SIG-M5 treated with dmso at 0.1 percent for 504 hours (cell line): ENCODE measurements at regions not wholly inside any gene's neighbourhood (a gene's known extent, or its start where the extent isn't known, plus 50 kb on each side); places are given as distances from the start of the nearest gene placed in this dataset.

Experiments
- DNase-seq: peaks from one replicate; lab custom pipeline; 2025; ENCODE audit not compliant: unreplicated experiment; lab: John Stamatoyannopoulos, UW

DNA sequence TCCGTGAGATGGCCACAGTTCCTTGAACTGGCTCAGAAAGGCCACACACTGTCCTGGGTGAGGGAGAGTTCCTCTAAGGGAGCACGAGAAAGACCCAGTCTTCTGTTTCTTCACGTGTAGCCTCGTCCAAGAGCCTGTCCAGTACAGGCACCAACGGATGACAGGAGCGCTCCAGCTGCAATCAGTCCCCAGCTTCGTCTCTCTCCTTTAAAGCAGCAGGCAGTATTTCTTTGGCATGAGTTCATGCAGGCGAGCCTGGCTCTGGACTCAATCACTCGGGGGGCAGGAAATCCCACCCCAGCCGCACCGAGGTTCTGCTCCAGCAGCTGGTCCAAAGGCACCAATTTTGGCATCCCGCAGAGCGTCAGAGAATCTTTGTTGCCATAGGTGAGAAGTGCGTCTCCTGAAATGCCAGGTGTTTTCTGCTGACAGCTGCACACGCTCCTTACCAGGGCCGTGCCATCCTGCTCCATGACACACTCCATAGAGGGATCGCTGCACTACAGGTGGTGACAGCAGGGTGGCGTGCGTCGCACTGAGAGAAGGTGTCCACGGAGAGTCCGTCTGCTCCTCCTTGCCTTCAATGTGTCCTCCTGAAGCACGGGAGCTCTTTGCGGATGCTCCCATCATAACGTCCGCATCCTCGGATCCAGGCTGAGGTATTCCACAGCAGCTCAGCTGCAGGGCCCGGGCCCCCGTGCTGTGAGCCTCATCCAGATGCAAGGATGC lies 59.6 kb upstream of the AFDN start:
- DNase-seq, result no peak

DNA sequence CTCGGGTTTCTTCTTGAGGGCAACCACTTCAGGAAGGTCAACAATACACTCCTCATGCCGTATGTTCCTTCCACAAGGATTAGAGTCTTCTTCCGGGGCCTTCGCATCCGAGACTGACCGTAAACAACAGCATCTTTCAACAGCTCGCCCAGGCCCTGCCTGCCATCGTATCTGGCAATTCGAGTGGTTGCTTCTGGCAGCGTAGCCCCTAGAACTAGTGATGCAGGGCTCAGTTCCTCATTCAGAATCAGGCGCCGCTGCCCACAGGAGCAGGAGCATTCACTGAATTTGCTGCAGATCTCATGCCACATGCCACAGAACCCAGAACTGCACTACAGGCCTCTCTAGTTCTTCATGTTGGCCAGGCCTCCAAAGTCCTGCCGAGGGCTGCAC lies 59.0 kb upstream of the AFDN start:
- DNase-seq, result no peak

DNA sequence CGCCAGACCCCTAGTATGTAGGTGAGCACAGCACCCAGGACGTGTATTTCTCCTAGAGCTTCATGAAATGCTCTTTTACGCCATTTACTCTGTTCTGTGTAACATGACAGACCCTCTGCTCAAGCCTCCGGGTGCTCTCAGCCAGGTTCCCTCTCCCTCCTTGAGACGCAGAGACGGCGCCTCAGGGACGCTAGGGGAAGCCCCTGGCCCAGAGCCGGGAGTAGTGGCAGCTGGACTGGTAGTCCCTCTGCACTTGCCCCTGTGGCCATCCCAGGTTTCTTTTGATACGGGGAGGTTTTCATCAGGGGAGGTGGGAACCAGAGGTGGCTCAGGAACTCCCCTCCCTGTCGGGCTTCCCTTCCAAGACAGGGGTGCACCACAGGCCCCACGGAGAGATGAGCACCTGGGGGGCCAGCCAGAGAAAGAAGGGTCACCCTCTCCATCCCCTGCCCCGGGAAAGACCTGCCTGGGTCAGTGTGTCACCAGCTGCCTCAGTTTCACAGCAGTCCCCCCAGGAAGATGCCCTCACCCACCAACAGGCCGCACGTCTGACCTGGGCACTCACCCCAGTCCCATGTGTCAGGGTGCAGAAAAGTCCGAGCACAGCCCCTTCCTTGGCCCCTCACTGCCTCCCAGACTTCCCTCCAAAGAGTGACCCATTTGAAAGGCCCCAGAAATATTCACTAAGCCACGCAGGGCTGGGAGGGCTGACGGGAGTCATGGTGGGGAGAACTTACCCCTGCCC lies 58.1 kb upstream of the AFDN start:
- DNase-seq, result no peak

DNA sequence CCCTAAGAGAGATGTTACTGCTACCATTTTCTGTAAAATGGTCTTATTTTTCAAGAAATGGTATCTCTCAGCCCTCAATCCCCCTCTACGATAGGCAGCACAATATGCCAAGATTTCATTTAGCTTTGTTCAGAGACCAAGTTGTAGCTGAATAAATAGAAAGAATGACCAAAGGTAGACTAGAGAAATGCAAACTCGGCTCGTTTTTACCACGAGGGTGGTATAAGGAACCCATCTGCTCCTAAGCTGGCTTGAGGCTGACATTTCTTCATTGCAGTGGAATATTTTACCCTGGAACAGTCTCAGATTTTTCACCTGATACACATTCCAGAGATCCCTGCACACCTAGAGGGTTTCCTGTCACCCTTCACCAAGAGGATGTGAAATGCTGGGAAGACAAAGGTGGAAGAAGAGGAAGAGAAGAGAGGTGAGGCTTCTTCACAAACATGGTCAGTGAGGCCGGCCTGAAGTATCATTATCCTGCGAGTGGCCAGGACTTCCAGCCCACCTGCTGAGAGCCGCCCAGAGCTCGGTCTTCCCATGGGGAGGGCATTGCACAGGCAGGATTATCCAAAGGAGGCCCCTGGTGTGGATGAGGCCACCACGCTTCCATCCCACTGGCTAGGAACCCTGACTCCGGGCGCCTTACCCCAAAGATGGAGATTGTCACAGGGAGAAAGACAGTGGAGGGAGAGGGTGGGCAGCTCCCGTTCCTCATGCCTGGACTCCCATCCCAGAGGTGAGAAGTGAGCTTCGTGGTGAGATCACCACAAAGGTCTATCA lies 57.1 kb upstream of the AFDN start:
- no peak for DNase-seq

DNA sequence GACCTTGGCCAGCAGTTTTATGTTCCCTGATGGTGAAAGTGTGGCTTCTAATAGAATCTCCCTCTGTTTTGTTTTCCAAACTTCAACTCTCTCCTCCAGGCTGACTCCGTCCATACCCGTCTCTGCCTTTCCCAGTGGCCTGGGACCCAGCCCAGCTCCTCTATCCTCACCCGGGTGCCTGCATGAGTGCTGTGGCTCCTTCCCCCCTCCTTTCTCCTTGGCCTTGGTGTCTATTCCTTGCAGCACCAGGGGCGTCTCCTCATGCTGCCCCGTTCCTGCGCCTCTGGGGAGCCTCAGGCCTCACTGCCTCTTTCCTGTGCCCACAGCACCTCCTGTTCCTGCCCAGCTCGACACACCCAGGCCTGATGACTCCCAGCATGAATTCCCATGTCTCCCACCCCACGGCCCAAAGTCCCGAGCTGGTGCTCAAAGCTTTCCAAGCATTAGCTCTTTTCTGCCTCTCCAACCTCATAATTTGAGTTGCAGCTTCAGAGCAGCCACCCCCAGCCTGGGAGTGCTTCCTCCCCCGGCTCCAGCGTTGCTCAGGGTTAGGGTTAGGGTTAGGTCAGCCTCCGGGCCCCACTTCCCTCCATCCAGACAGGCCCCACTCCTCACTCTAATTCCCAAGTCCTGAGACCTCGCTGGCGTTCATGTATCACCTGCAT lies 56.3 kb upstream of the AFDN start:
- DNase-seq, result no peak

DNA sequence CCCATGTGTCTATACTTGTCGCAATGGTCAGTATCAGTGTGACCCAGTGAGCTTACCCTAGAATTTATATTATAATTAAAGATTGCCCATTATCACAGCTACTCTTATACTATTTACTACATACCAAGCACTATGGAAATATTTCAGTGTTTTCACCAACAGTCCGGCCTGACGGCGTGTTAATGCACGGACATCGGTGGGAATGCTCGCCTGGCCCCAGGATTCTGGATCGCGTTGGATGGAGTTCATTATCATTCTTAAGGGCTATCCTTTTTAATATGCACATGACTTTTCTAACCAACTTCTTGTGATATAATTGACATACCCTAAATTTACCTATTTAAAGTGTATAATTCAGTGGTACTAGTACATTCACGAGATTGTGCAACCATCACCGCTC lies 51.8 kb upstream of the AFDN start:
- DNase-seq, result no peak

DNA sequence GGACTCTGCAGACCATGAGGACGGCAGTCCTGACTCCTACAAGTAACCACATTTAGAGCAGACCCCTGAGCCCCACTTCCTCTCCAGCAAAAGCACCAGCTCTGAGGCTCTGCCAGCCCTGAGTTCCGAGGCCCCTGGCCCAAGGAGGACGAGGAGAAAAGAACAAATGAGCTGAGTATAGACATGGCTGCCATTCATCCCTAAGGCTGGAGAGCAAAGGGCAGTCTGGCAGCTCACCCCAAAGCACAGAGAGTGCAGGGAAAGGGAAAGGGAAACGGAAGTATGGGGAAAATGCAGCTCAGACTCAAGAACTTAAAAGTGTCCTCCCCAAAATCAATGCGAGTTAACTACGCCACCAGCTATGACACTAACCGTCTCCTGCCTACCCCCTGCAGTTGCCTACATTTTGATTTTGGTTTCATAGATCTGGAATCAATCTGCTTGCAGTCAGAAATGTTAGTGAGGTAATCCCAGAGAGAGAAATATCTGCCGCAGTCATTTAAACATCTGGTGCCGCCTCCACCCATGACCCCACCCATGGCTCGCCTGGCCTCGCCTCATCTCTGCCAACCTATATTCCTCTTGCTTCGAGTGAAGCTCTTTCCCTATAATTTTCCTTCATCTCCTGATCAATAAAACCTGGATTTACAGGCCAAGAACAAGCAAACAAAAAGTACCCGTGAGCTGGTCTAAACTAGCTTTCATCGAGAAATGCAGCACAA lies 49.6 kb upstream of the AFDN start:
- no peak for DNase-seq
